ENCODE measurements at regions not wholly inside any gene's neighbourhood (a gene's known extent, or its start where the extent isn't known, plus 50 kb on each side); places are given as distances from the start of the nearest gene placed in this dataset.
A peak's percentile ranks its signal among the peaks of the same experiment; 100 is the strongest.
"Not testable (repeated sequence)": the region's sequence is repeated elsewhere in the genome, so short reads cannot be mapped to it uniquely, and the experiment has no call there.

GRCh38 chr3:177622520-177622919 lies 425.2 kb upstream of the TBL1XR1 start:
- WGBS, 5 donors: 40 to 93% (median 86%) methylated on average over 1 of the region's 1 CpG
- H3K4me1 ChIP-seq: peaks cover 0 to 14% (median 0%) of the 10 kb centered on the region in 6 donors
- H3K27me3 ChIP-seq (replicated peaks in 1 of 7): no peaks in the 10 kb centered on the region
- no peak overlapping the region for H3K4me3 ChIP-seq
- no peaks in the 10 kb centered on the region for H3K36me3 ChIP-seq
- intact Hi-C loops (cut with DNase I; ENCODE audit: low total_unique reads): no loop called here
- no peak for DNase-seq
- peaks cover 0 to 4% (median 0%) of the 10 kb centered on the region in 8 donors for H3K9me3 ChIP-seq
- TF ChIP-seq CTCF (IDR thresholded peaks at IDR 0.05 in 8 of 11, conservative IDR thresholded peaks at IDR 0.05 in 3 of 11) (no peak), POLR2AphosphoS5 (IDR thresholded peaks at IDR 0.05) (no peak), POLR2A (IDR thresholded peaks at IDR 0.05) (no peak)
- H3K27ac ChIP-seq: peak overlapping the region in 3 of 8 donors; percentile 12 to 58 (median 40)

- H3K9me3 ChIP-seq: peaks cover 0 to 7% (median 0%) of the 10 kb centered on the region in 8 donors
- intact Hi-C loops (cut with DNase I; ENCODE audit: low total_unique reads): no loop called here
- TF ChIP-seq POLR2A (IDR thresholded peaks at IDR 0.05) (no peak), POLR2AphosphoS5 (IDR thresholded peaks at IDR 0.05) (no peak), CTCF (IDR thresholded peaks at IDR 0.05 in 8 of 11, conservative IDR thresholded peaks at IDR 0.05 in 3 of 11) (no peak)
- DNase-seq: no peak
- H3K4me3 ChIP-seq: no peak overlapping the region
- no peaks in the 10 kb centered on the region for H3K36me3 ChIP-seq
- H3K4me1 ChIP-seq: peaks cover 0 to 14% (median 0%) of the 10 kb centered on the region in 6 donors
- WGBS, 5 donors: 86 to 92% (median 89%) methylated on average over 5 of the region's 5 CpGs
- no peaks in the 10 kb centered on the region for H3K27me3 ChIP-seq (replicated peaks in 1 of 7)
- peak overlapping the region in 5 of 8 donors; percentile 6 to 58 (median 38) for H3K27ac ChIP-seq
Observed at GRCh38 chr3:177622982-177623617, 425.8 kb upstream of the TBL1XR1 start.

GRCh38 chr3:177624528-177625495 lies 427.5 kb upstream of the TBL1XR1 start:
- no peaks in the 10 kb centered on the region for H3K36me3 ChIP-seq
- no peak for TF ChIP-seq POLR2AphosphoS5 (IDR thresholded peaks at IDR 0.05)
- no peak for TF ChIP-seq CTCF (IDR thresholded peaks at IDR 0.05 in 8 of 11, conservative IDR thresholded peaks at IDR 0.05 in 3 of 11)
- no peak for TF ChIP-seq POLR2A (IDR thresholded peaks at IDR 0.05)
- WGBS, 5 donors: 83 to 91% (median 88%) methylated on average over 13 of the region's 13 CpGs

GRCh38 chr3:177626045-177626444 lies 428.8 kb upstream of the TBL1XR1 start:
- 83 to 98% (median 95%) methylated on average over 2 of the region's 2 CpGs for WGBS, 5 donors
- H3K27ac ChIP-seq: no peak overlapping the region
- TF ChIP-seq CTCF (IDR thresholded peaks at IDR 0.05 in 8 of 11, conservative IDR thresholded peaks at IDR 0.05 in 3 of 11) (no peak), POLR2A (IDR thresholded peaks at IDR 0.05) (no peak), POLR2AphosphoS5 (IDR thresholded peaks at IDR 0.05) (no peak)
- H3K4me1 ChIP-seq: peaks cover 0 to 14% (median 0%) of the 10 kb centered on the region in 6 donors
- H3K36me3 ChIP-seq: no peaks in the 10 kb centered on the region
- H3K9me3 ChIP-seq: peaks cover 0 to 7% (median 0%) of the 10 kb centered on the region in 8 donors
- intact Hi-C loops (cut with DNase I; ENCODE audit: low total_unique reads): no loop called here
- no peak for DNase-seq
- no peak overlapping the region for H3K4me3 ChIP-seq
- no peaks in the 10 kb centered on the region for H3K27me3 ChIP-seq (replicated peaks in 1 of 7)

More at GRCh38 chr3:177624528-177625495, 427.5 kb upstream of the TBL1XR1 start:
- Histone ChIP-seq H3K4me1 (peaks cover 0 to 14% (median 0%) of the 10 kb centered on the region in 6 donors), H3K9me3 (peaks cover 0 to 7% (median 0%) of the 10 kb centered on the region in 8 donors), H3K27ac (no peak overlapping the region), H3K4me3 (no peak overlapping the region), H3K27me3 (replicated peaks in 1 of 7) (no peaks in the 10 kb centered on the region)
- intact Hi-C loops (cut with DNase I; ENCODE audit: low total_unique reads): no loop called here
- no peak for DNase-seq

- H3K9me3 ChIP-seq; intact Hi-C loops (cut with DNase I; ENCODE audit: low total_unique reads): not testable (repeated sequence)
Observed at GRCh38 chr3:177628095-177628719, 430.9 kb upstream of the TBL1XR1 start.

More at GRCh38 chr3:177628095-177628719, 430.9 kb upstream of the TBL1XR1 start:
- H3K27ac ChIP-seq; H3K4me3 ChIP-seq; H3K36me3 ChIP-seq; DNase-seq; H3K27me3 ChIP-seq (replicated peaks in 1 of 7); H3K4me1 ChIP-seq: not testable (repeated sequence)

Data from spleen (tissue), 11 donors.